Lung (tissue), 11 donors: ENCODE measurements at regions not wholly inside any gene's neighbourhood (a gene's known extent, or its start where the extent isn't known, plus 50 kb on each side); places are given as distances from the start of the nearest gene placed in this dataset.

Source experiments
- ATAC-seq: fragments of 200-7000 bp; cut with Tn5 transposase; one replicate; pipeline ENCODE4 v1.9.1; 2020; ENCODE audit warnings: moderate number of reproducible peaks; ENCODE audit not compliant: insufficient read depth, low FRiP score
- DNase-seq, 3 donors: peaks; one replicate each; pipeline ENCODE4 v3.0.0-alpha.2; 2013 to 2017
- H3K27ac ChIP-seq, 2 donors: one replicate each; pipeline ENCODE4 v1.5.1; 2013; ENCODE audit warnings: mild to moderate bottlenecking in 2 of 2, moderate library complexity in 2 of 2, control low read depth in 1 of 2, inconsistent platforms in 1 of 2, low read depth in 1 of 2, low read length in 1 of 2
- H3K27me3 ChIP-seq, 3 donors: one replicate each; pipeline ENCODE4 v1.5.1; 2013; ENCODE audit warnings: low read length in 2 of 3; ENCODE audit not compliant: control insufficient read depth in 3 of 3, insufficient read depth in 3 of 3
- H3K36me3 ChIP-seq, 4 donors: one replicate each; pipeline ENCODE4 v1.5.1; 2013; ENCODE audit warnings: low read length in 4 of 4, mild to moderate bottlenecking in 1 of 4, moderate library complexity in 1 of 4; ENCODE audit not compliant: control insufficient read depth in 4 of 4, insufficient read depth in 4 of 4
- H3K4me1 ChIP-seq, 5 donors: one replicate each; pipeline ENCODE4 v1.5.1; 2013; ENCODE audit warnings: low read length in 5 of 5, mild to moderate bottlenecking in 2 of 5, moderate library complexity in 1 of 5; ENCODE audit not compliant: control insufficient read depth in 5 of 5, insufficient read depth in 5 of 5
- H3K4me3 ChIP-seq: one replicate; pipeline ENCODE4 v1.5.1; 2013; ENCODE audit warnings: mild to moderate bottlenecking, control low read depth, moderate library complexity
- H3K9ac ChIP-seq, 2 donors: one replicate each; pipeline ENCODE4 v1.5.1; 2013; ENCODE audit warnings: low read length in 2 of 2, control low read depth in 1 of 2; ENCODE audit not compliant: insufficient read depth in 1 of 2
- H3K9me3 ChIP-seq, 4 donors: one replicate each; pipeline ENCODE4 v1.5.1; 2013; ENCODE audit warnings: low read length in 3 of 4, mild to moderate bottlenecking in 1 of 4, moderate library complexity in 1 of 4; ENCODE audit not compliant: control insufficient read depth in 4 of 4, insufficient read depth in 3 of 4
- WGBS, 2 donors: extraction: QIAGEN DNeasy Blood & Tissue Kit; methylation state at CpG; one replicate each; pipeline ENCODE4 v1.1.7; 2013; 5-methylcytosine and 5-hydroxymethylcytosine counted together
- TF ChIP-seq, protein P1 (sequence below): IDR thresholded peaks from 2 replicates; pipeline ENCODE4 v1.5.1; 2012; ENCODE audit warnings: mild to moderate bottlenecking; ENCODE audit errors: control extremely low read depth, extremely low read depth
- donor health status: control.
- donor health status: control.
- donor health status: Bipolar disorder and iron deficiency.
- donor health status: healthy.
- donor health status: DM: yes; HTN: yes; CAD: no.

DNA sequence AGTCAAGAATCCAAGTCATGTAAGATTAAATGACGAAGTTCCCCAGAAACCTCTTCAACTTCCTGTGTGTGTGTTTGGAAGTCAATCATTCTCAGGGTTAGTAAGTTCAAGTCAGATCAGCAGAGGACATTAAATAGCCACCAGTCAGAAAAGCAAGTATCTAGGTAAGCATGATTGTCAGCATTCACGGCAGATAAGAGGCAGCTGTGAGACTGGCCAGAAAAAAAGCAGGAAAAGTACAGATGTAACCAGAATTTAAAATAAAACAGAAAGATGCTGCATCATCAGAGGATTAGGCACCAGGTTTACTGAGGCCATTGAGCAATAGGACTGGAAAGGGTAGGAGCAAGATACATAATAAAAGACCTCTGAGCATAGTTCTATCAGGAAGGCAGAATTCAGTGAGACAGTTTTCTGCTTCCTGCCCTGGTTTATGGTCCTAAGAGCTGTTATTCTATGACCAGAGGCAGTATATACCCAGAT is 606.9 kb downstream of the FSCB start:
- no peak for DNase-seq
- no peak for ATAC-seq
- peaks cover 0 to 2% (median 0%) of the 10 kb centered on the region in 3 donors for H3K27me3 ChIP-seq
- no peaks in the 10 kb centered on the region for H3K36me3 ChIP-seq
- H3K4me3 ChIP-seq: no peak overlapping the region
- WGBS, 2 donors: 18 to 26% methylated on average over 2 of the region's 2 CpGs
- H3K27ac ChIP-seq: no peak overlapping the region
- TF ChIP-seq, protein P1, sequence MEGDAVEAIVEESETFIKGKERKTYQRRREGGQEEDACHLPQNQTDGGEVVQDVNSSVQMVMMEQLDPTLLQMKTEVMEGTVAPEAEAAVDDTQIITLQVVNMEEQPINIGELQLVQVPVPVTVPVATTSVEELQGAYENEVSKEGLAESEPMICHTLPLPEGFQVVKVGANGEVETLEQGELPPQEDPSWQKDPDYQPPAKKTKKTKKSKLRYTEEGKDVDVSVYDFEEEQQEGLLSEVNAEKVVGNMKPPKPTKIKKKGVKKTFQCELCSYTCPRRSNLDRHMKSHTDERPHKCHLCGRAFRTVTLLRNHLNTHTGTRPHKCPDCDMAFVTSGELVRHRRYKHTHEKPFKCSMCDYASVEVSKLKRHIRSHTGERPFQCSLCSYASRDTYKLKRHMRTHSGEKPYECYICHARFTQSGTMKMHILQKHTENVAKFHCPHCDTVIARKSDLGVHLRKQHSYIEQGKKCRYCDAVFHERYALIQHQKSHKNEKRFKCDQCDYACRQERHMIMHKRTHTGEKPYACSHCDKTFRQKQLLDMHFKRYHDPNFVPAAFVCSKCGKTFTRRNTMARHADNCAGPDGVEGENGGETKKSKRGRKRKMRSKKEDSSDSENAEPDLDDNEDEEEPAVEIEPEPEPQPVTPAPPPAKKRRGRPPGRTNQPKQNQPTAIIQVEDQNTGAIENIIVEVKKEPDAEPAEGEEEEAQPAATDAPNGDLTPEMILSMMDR: no peak
- H3K9ac ChIP-seq: no peak overlapping the region
- H3K4me1 ChIP-seq: peaks cover 0 to 12% (median 0%) of the 10 kb centered on the region in 5 donors
- H3K9me3 ChIP-seq: no peaks in the 10 kb centered on the region

DNA sequence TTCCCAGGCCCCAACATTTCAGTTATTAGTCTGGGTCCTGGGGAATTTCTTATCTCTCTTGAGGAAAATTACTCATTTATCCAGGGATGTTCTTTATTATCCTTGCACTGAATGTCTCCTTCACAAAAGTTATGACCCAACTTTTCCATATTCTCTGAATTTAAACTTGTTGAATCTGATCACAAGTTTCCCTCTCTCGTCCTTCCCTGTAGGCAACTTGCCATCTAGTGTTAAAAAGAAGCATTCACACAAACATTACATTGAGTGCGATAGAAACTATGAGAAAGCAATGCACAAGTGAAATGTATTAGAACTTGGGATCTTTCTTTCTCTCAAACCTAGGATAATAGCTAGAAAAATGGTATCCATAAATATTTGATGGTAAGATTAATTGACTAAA is 608.4 kb downstream of the FSCB start:
- peak in 2 of 3 donors; percentile 54 to 71 for DNase-seq
- TF ChIP-seq, protein P1: no peak
- ATAC-seq: no peak
- Histone ChIP-seq H3K4me1 (peaks cover 0 to 12% (median 0%) of the 10 kb centered on the region in 5 donors), H3K4me3 (no peak overlapping the region), H3K36me3 (no peaks in the 10 kb centered on the region), H3K27ac (no peak overlapping the region), H3K27me3 (peaks cover 0 to 2% (median 0%) of the 10 kb centered on the region in 3 donors), H3K9me3 (no peaks in the 10 kb centered on the region), H3K9ac (no peak overlapping the region)
- 65 to 79% methylated on average over 2 of the region's 2 CpGs for WGBS, 2 donors

DNA sequence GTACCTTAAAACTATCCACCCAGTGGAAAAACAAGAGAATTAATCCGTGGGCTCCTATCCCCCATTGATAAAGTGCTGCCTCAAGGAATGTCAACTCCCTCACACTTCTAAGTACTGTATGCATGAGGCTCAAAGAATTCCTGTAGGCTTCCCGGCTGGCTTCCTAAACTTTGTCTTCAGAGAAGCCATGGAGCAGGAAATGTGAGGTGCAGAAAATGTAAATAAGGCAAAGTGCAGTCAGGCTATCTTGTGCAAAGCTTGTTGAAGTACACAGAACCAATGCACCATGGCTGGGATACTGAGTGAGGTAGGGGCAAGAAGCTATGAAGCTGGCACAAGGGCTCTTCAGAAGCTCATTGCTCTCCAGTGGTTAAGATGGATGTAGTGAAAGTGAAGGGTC is 611.0 kb downstream of the FSCB start:
- Histone ChIP-seq H3K27me3 (peaks cover 0 to 2% (median 0%) of the 10 kb centered on the region in 3 donors), H3K4me1 (no peaks in the 10 kb centered on the region), H3K9ac (no peak overlapping the region), H3K4me3 (no peak overlapping the region), H3K36me3 (no peaks in the 10 kb centered on the region), H3K27ac (no peak overlapping the region), H3K9me3 (no peaks in the 10 kb centered on the region)
- TF ChIP-seq, protein P1: no peak
- WGBS, 2 donors: 44 to 68% methylated on average over 2 of the region's 2 CpGs
- DNase-seq: no peak
- no peak for ATAC-seq

DNA sequence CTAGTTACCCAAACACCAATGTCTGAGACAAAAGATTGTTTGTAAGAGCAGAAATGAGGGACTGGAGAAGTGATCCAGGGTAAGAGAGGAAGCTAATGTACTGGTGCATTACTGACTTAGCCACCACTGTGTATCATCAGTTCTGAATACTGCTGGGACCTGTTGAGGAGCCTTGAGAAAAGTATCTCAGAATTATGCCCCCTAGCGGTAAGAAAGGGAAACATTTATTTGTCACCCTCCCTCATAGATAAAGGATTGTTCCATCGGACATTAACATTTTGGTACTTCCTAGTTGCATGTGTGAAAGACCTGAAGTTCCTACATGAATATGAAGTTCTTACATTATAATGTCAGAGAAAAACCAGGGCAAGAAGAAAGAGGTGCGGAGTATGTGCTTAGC is 612.5 kb downstream of the FSCB start:
- Histone ChIP-seq H3K27me3 (no peaks in the 10 kb centered on the region), H3K4me3 (no peak overlapping the region), H3K27ac (no peak overlapping the region), H3K4me1 (no peaks in the 10 kb centered on the region), H3K36me3 (no peaks in the 10 kb centered on the region), H3K9me3 (no peaks in the 10 kb centered on the region), H3K9ac (no peak overlapping the region)
- 59 to 61% methylated on average over 3 of the region's 3 CpGs for WGBS, 2 donors
- TF ChIP-seq, protein P1: no peak
- DNase-seq (no peak), ATAC-seq (no peak)
